LNCAP (cell line): ENCODE measurements at regions not wholly inside any gene's neighbourhood (a gene's known extent, or its start where the extent isn't known, plus 50 kb on each side); places are given as distances from the start of the nearest gene placed in this dataset.

Experiments used
- TF ChIP-seq, protein P1 (sequence below): fragments of 450-650 bp; IDR thresholded peaks from 2 replicates; pipeline ENCODE4 v1.5.1; 2017; ENCODE audit warnings: mild to moderate bottlenecking

DNA sequence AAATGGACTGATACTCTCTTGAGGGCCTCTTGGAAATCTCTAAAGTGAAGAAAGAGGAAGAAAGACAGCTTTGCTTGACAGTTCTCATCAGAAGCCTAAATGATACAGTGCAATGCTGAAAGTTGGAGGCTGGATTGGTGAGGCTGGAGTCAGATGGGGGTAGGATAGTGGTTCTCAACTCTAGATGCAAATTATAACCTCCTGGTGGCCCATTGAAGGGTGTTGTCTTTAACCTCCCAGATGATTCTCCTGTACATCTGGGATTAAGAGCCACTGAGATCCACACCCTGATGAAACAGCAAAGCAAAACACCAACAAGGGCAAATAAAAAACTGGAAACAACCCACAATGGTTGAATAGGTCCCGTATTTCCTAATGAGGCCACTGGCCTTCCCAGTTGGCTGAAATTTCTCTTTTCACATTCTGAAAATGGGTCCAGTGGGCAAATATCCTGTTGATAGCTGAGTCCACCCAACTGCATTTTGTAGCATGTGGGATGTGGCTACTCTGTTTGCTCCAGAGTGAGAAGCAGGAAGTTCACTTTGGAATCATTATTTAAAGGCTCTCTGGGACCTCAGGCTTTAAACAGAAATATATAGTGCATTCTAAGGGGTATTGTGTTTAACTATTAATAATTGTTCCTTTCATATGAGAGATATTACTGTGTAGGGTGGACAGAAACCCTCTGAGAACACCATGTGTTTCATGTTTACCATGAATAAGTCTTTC is 208.1 kb downstream of the SOX4 start:
- TF ChIP-seq, protein P1, sequence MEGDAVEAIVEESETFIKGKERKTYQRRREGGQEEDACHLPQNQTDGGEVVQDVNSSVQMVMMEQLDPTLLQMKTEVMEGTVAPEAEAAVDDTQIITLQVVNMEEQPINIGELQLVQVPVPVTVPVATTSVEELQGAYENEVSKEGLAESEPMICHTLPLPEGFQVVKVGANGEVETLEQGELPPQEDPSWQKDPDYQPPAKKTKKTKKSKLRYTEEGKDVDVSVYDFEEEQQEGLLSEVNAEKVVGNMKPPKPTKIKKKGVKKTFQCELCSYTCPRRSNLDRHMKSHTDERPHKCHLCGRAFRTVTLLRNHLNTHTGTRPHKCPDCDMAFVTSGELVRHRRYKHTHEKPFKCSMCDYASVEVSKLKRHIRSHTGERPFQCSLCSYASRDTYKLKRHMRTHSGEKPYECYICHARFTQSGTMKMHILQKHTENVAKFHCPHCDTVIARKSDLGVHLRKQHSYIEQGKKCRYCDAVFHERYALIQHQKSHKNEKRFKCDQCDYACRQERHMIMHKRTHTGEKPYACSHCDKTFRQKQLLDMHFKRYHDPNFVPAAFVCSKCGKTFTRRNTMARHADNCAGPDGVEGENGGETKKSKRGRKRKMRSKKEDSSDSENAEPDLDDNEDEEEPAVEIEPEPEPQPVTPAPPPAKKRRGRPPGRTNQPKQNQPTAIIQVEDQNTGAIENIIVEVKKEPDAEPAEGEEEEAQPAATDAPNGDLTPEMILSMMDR, result no peak

DNA sequence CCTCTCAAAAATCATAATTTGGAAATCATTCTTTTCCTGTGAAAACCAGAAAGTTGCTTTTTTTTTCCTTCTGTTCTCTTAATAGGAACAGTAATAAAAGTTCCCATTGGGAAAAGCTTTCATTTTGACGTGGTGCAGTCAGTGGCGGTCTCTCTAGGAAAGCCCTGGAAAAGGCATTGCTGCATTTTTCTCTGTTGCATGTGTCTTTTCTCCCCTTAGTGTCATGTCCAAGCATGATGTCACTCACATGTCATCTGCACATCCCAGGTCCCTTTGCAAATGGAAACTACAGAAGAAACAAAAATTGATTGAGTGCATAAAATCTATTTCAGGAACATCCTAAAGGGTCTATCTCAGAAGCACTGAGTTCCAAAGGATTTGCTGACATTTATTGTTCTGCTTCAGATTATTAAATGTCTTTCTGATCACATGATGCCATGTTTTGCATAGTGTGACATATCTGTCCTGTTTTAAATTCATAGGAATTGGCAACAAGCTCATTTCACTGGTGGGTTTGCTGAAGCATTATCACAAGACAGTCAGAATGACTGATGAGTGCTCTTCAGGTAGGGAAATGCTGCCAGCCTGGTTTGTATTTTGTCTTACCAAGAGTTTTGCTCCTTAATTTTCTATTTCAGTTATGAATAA is 208.7 kb downstream of the SOX4 start:
- TF ChIP-seq, protein P1, result no peak

DNA sequence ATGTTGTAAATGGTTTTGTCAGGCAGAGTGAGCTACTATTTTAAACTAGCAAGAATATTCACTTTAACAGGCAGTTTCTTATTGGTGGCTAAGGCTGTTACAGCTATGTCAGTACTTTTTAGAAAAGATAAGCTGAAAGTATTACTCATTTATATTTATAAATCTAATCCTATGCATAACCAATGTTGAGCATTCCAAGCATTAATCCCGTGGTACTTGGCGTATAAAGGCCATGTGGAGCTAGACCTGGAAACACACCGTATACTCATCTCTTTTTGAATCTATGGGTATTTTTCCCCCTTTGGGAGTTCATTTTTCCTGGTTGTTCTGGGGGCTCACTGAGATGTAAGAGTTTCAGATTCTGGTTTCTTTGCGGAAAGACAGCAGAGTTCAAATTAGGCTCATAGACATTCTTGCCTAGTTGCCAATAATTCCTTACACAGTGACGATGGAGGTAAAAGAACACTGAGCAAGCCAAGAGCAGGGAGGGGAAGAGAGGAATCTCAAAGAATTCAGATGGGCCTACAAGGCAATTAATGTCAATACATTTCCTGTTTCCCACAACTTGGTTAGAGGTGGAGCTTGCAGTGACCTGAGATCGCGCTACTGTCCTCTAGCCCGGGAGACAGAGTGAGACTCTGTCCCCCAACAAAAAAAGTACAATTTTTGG is 211.5 kb downstream of the SOX4 start:
- TF ChIP-seq, protein P1, result no peak

DNA sequence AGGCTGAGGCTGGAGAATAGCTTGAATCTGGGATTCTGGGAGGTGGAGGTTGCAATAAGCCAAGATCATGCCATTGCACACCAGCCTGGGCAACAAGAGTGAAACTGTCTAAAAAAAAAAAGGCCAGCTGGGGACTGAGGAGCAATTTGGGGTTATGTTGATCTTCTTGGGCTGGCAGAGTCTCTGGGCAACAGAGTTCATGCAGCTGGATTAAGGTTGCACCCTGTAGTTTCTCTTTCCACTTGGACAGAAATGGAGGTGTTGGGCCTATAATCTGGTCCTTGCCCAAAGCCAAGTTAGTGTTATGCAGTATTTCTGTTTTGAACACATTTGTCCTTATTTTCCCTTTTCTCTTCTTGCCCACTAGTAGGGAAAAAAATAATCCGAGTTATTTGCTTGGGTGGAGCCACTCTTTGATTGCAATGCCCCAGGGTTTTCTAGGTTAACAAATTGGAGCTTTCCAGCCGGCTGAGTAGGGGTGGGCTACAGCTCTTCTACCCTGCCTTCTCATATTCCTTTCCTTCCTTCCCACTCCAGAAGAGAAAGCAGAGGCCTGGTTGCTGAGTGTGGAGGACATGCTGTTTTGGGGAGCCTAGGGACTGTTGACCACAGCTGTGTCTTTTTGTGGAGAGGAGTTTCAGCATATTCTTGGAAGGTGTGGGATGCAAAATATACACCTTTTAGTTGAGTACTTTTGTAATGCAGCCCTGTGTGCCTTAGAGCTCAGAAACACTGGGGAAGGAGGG is 213.9 kb downstream of the SOX4 start:
- TF ChIP-seq, protein P1, result no peak

DNA sequence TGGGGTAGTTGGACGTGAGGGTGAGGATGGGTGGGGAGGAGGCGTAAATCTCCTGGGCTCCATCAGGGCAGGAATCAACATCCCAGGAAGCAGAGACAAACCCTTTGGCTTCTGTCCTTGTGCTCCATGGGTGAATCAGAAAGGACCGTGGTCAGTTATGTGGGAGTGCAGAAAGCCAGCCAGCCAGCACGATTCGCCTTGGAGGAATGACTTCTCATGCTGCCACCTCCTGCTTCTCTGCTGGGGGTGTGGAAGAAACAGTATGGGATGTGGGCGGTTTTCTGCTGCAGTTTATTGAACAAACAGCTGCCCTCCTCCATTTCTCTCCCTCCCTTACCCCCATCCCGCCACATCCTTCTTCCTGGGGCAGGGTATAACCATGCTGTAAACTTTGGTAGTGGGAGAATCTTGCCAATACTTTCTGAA is 214.5 kb downstream of the SOX4 start:
- TF ChIP-seq, protein P1, result no peak

DNA sequence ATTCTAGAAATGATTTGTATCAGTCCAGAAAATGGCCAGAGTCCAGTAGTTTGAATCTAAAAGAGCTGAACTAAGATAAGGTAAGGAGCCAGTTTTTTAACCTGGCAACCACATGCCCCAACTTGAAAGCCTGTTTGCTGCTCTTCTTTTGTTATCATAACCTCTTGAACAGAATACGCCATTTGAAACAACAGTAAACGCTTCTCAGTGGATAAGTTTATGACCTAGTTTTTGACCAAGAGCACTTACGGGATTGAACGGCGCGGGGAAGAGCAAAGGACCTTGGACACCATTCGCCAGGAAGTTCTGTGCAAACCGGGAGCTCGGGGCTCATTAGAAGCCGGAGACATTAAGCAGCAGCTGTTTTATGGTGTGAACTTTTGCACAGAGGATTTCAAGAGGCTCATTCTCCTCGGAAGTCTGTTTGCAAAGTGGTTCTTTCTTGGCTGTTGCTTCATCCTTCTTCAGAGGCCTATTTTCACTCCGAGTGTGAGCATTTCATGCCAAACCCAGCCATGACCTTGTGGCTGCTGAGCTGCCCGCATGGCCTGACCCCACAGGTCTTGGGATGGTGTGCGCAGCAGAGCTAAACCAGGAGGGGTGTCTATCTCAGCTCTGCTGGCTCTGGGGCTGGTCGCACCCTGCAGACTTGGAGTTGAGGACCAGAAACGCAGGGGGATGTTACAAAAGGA is 215.1 kb downstream of the SOX4 start:
- TF ChIP-seq, protein P1, result no peak

DNA sequence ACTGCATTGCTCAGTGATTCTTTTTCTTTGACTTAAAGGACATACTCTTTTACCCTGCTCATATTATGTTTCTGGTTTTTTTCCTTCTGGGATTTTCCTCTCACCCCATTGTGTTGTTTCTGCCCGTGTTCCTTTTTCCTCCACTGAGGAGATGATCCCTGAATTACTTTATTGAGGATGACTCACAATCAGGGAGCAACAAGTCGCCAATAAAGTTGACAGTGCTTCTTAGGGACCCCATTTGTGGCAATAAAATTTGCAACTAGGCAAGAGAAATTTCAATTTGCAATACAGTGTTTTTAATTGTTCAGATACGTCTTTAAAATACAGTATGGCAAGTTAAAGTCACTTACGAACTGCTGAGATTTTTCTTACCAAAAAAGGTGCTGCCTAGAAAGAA is 217.9 kb downstream of the SOX4 start:
- TF ChIP-seq, protein P1, result no peak
